ENCODE measurements at regions not wholly inside any gene's neighbourhood (a gene's known extent, or its start where the extent isn't known, plus 50 kb on each side); places are given as distances from the start of the nearest gene placed in this dataset.
A peak's percentile ranks its signal among the peaks of the same experiment; 100 is the strongest.

- Mint-ChIP-seq H3K9me3 (no peaks in the 10 kb centered on the region), H3K4me1 (no peaks in the 10 kb centered on the region), H3K27ac (ENCODE audit: low read depth) (no peak overlapping the region), H3K36me3 (ENCODE audit: insufficient read depth) (peaks cover 2% of the 10 kb centered on the region), H3K27me3 (peaks cover 68% of the 10 kb centered on the region), H3K4me3 (no peak overlapping the region)
- ATAC-seq (replicated peaks; ENCODE audit: extremely low read depth, poor library complexity, severe bottlenecking) = no peak
- DNase-seq (ENCODE audit: low spot score in 2 of 2) = no peak
Measured at GRCh38 chr10:43970018-43970698, 321.5 kb upstream of the ZNF32 start.

GRCh38 chr10:43969506-43969905, 320.8 kb upstream of the ZNF32 start:
- Mint-ChIP-seq H3K4me3 (no peak overlapping the region), H3K9me3 (no peaks in the 10 kb centered on the region), H3K36me3 (ENCODE audit: insufficient read depth) (peaks cover 2% of the 10 kb centered on the region), H3K27me3 (peaks cover 75% of the 10 kb centered on the region), H3K27ac (ENCODE audit: low read depth) (no peak overlapping the region), H3K4me1 (no peaks in the 10 kb centered on the region)
- no peak for ATAC-seq (replicated peaks; ENCODE audit: extremely low read depth, poor library complexity, severe bottlenecking)
- peak in 1 of 2 donors; percentile 4 for DNase-seq (ENCODE audit: low spot score in 2 of 2)

GRCh38 chr10:43968961-43969360, 320.3 kb upstream of the ZNF32 start:
- H3K9me3 Mint-ChIP-seq = no peaks in the 10 kb centered on the region
- no peak for ATAC-seq (replicated peaks; ENCODE audit: extremely low read depth, poor library complexity, severe bottlenecking)
- no peak overlapping the region for H3K27ac Mint-ChIP-seq (ENCODE audit: low read depth)
- no peak for DNase-seq (ENCODE audit: low spot score in 2 of 2)
- H3K4me1 Mint-ChIP-seq = no peaks in the 10 kb centered on the region
- H3K36me3 Mint-ChIP-seq (ENCODE audit: insufficient read depth) = peaks cover 2% of the 10 kb centered on the region
- peaks cover 76% of the 10 kb centered on the region for H3K27me3 Mint-ChIP-seq
- no peak overlapping the region for H3K4me3 Mint-ChIP-seq

DNA sequence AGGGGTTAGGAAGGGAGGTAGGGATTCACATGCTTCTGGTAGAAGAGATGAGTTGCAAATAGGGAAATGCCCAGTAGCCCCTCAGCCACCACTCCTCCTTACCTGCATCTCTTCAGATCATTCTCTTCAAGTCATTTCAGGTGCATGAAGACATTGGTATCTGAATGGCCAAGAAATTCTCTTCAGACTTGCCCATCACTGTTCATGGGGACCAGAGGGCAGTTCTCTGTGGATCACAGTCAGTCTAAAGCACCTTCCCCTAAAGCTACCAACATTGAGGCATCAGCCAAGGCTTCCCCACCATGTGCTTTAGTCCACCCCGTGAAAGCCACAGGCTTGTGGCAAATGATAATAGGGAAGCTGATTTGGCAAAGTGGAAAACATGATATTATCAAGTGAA, 319.4 kb upstream of the ZNF32 start:
- Mint-ChIP-seq H3K36me3 (ENCODE audit: insufficient read depth) (peaks cover 2% of the 10 kb centered on the region), H3K4me1 (no peaks in the 10 kb centered on the region), H3K9me3 (no peaks in the 10 kb centered on the region), H3K27me3 (peaks cover 70% of the 10 kb centered on the region), H3K27ac (ENCODE audit: low read depth) (no peak overlapping the region), H3K4me3 (no peak overlapping the region)
- ATAC-seq (replicated peaks; ENCODE audit: extremely low read depth, poor library complexity, severe bottlenecking) = no peak
- no peak for DNase-seq (ENCODE audit: low spot score in 2 of 2)

DNA sequence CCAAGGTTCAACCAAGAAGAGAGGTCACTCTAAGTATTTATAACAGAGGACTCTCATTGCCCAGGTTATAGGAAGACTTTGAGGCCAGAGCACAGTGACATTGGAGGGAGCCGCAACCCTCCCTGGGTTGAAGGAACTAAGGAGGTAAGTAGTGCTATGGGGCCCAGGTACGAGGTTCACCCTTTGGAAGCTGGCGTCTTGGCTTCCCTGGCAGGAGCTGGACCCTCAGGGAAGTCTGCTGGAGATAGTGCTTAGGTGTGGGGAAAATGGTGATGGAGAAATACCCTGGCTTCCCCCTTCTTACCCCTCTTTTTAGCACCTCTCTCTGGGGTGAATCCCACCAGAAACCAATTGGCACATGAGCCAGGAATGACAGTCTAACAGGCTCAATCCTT, 317.9 kb upstream of the ZNF32 start:
- H3K4me3 Mint-ChIP-seq = no peak overlapping the region
- H3K9me3 Mint-ChIP-seq = no peaks in the 10 kb centered on the region
- DNase-seq (ENCODE audit: low spot score in 2 of 2) (no peak), ATAC-seq (replicated peaks; ENCODE audit: extremely low read depth, poor library complexity, severe bottlenecking) (no peak)
- peaks cover 58% of the 10 kb centered on the region for H3K27me3 Mint-ChIP-seq
- H3K4me1 Mint-ChIP-seq = no peaks in the 10 kb centered on the region
- peaks cover 2% of the 10 kb centered on the region for H3K36me3 Mint-ChIP-seq (ENCODE audit: insufficient read depth)
- H3K27ac Mint-ChIP-seq (ENCODE audit: low read depth) = no peak overlapping the region

DNA sequence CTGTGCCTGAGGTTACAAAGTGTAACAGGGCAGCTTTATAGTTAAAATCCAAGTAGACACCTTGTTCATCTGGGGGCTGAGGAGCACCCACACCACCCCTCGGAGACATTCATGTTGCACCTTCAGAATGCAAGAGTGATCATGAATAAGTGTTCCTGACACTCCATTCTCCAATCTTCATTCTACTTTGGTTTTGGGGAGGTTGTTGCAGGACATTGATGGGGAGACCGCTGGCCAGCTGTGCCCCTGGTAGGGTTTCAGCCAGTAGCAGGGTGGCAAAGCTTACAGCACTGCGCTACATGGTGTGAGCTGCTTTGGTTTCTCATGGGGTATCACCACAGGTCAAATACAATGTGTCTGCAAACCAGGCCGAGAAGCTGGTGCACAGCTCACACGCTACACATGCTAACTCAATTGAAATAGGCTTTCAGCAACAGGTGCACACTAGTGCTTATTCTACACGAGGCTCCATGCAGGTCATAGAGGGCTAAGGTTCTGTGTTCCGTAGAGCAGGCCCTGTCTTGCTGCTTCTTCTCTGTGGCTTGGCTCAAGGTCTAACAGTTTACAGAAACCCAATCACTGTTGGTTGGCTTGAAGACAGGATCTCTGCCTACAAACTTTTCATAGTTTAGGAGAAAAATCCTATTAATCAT, 317.4 kb upstream of the ZNF32 start:
- H3K27ac Mint-ChIP-seq (ENCODE audit: low read depth) = peak overlapping the region; percentile 11
- H3K36me3 Mint-ChIP-seq (ENCODE audit: insufficient read depth) = peaks cover 2% of the 10 kb centered on the region
- peaks cover 53% of the 10 kb centered on the region for H3K27me3 Mint-ChIP-seq
- ATAC-seq (replicated peaks; ENCODE audit: extremely low read depth, poor library complexity, severe bottlenecking) (no peak), DNase-seq (ENCODE audit: low spot score in 2 of 2) (peak in 1 of 2 donors; percentile 4)
- no peak overlapping the region for H3K4me3 Mint-ChIP-seq
- H3K4me1 Mint-ChIP-seq = no peaks in the 10 kb centered on the region
- no peaks in the 10 kb centered on the region for H3K9me3 Mint-ChIP-seq

GRCh38 chr10:43965033-43965917, 316.6 kb upstream of the ZNF32 start:
- peaks cover 2% of the 10 kb centered on the region for H3K36me3 Mint-ChIP-seq (ENCODE audit: insufficient read depth)
- H3K4me3 Mint-ChIP-seq = no peak overlapping the region
- peaks cover 45% of the 10 kb centered on the region for H3K27me3 Mint-ChIP-seq
- no peak for DNase-seq (ENCODE audit: low spot score in 2 of 2)
- no peak for ATAC-seq (replicated peaks; ENCODE audit: extremely low read depth, poor library complexity, severe bottlenecking)
- no peaks in the 10 kb centered on the region for H3K9me3 Mint-ChIP-seq
- peak overlapping the region; percentile 11 for H3K27ac Mint-ChIP-seq (ENCODE audit: low read depth)
- H3K4me1 Mint-ChIP-seq = no peaks in the 10 kb centered on the region

DNA sequence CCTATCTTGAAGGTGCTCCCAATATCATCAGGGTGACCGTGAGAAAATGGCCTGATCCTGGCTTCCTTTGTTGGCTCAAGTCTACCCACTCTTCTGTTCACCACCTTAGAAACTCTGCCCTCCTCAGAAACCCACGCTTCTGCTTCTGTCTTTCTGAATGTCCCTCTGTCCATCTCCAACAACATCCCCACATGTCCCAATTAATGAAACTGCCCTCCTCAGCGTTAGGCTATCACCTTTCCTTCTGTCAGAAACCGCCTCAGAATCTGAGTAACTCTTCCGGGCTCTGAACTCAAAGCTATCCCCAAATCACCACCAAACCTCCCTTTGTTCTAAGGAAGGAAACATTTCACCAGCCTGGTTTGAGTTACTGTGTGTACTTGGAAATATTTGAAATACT, 315.8 kb upstream of the ZNF32 start:
- Mint-ChIP-seq H3K36me3 (ENCODE audit: insufficient read depth) (peaks cover 2% of the 10 kb centered on the region), H3K4me1 (no peaks in the 10 kb centered on the region)

GRCh38 chr10:43963793-43964425, 315.2 kb upstream of the ZNF32 start:
- Mint-ChIP-seq H3K4me3 (no peak overlapping the region), H3K27ac (ENCODE audit: low read depth) (no peak overlapping the region), H3K9me3 (no peaks in the 10 kb centered on the region), H3K36me3 (ENCODE audit: insufficient read depth) (peaks cover 2% of the 10 kb centered on the region), H3K27me3 (peaks cover 42% of the 10 kb centered on the region), H3K4me1 (no peaks in the 10 kb centered on the region)
- DNase-seq (ENCODE audit: low spot score in 2 of 2) (peak in 1 of 2 donors; percentile 5), ATAC-seq (replicated peaks; ENCODE audit: extremely low read depth, poor library complexity, severe bottlenecking) (no peak)

More for the DNA sequence above, 315.8 kb upstream of the ZNF32 start:
- H3K27me3 Mint-ChIP-seq = peaks cover 44% of the 10 kb centered on the region
- no peak overlapping the region for H3K4me3 Mint-ChIP-seq
- DNase-seq (ENCODE audit: low spot score in 2 of 2) (no peak), ATAC-seq (replicated peaks; ENCODE audit: extremely low read depth, poor library complexity, severe bottlenecking) (no peak)
- H3K27ac Mint-ChIP-seq (ENCODE audit: low read depth) = no peak overlapping the region
- H3K9me3 Mint-ChIP-seq = no peaks in the 10 kb centered on the region

DNA sequence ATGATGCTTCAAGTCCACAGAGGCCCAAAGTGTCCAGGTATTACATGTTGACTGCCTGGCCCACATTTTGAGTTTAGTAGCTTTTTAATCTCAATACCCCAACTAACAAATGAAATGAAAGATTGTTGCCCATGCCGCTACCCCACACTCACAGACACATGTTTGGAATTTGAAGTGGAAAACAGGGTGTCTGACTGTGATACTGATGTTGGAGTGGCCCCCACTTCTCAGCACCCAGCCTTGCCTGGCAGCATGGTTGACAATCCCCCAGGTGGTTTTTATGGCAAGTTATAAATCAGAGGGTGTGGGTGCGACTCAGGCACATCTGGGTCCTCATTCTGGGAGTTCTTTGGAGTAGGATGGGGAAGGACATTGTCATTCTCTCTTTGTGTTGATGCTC, 314.7 kb upstream of the ZNF32 start:
- Mint-ChIP-seq H3K27me3 (peaks cover 42% of the 10 kb centered on the region), H3K4me1 (no peaks in the 10 kb centered on the region), H3K27ac (ENCODE audit: low read depth) (no peak overlapping the region), H3K4me3 (no peak overlapping the region), H3K9me3 (no peaks in the 10 kb centered on the region), H3K36me3 (ENCODE audit: insufficient read depth) (no peaks in the 10 kb centered on the region)
- no peak for DNase-seq (ENCODE audit: low spot score in 2 of 2)
- ATAC-seq (replicated peaks; ENCODE audit: extremely low read depth, poor library complexity, severe bottlenecking) = no peak

GRCh38 chr10:43962346-43963191, 313.9 kb upstream of the ZNF32 start:
- Mint-ChIP-seq H3K27me3 (peaks cover 44% of the 10 kb centered on the region), H3K4me3 (no peak overlapping the region), H3K9me3 (no peaks in the 10 kb centered on the region), H3K27ac (ENCODE audit: low read depth) (no peak overlapping the region), H3K4me1 (no peaks in the 10 kb centered on the region), H3K36me3 (ENCODE audit: insufficient read depth) (no peaks in the 10 kb centered on the region)
- no peak for ATAC-seq (replicated peaks; ENCODE audit: extremely low read depth, poor library complexity, severe bottlenecking)
- peak in 1 of 2 donors; percentile 7 for DNase-seq (ENCODE audit: low spot score in 2 of 2)
